WERI-Rb-1 (cell line): ENCODE measurements at regions not wholly inside any gene's neighbourhood (a gene's known extent, or its start where the extent isn't known, plus 50 kb on each side); places are given as distances from the start of the nearest gene placed in this dataset.

Source experiments
- DNase-seq: peaks from one replicate; pipeline ENCODE4 v3.0.0-alpha.2; 2020
- H3K27ac ChIP-seq: fragments of 250-450 bp; sonication (Bioruptor Pico); 2 replicates; pipeline ENCODE4 v1.5.1; 2020; ENCODE audit warnings: mild to moderate bottlenecking, moderate library complexity
- H3K27me3 ChIP-seq: fragments of 250-450 bp; sonication (Bioruptor Pico); 2 replicates; pipeline ENCODE4 v1.5.1; 2021; ENCODE audit warnings: mild to moderate bottlenecking, low read depth, moderate library complexity; ENCODE audit not compliant: insufficient read depth, severe bottlenecking
- H3K36me3 ChIP-seq: fragments of 250-450 bp; sonication (Bioruptor Pico); 2 replicates; pipeline ENCODE4 v1.5.1; 2020; ENCODE audit warnings: mild to moderate bottlenecking, moderate library complexity
- H3K4me3 ChIP-seq: 2 replicates; pipeline ENCODE4 v1.5.1; 2011; ENCODE audit warnings: low read depth, mild to moderate bottlenecking, control low read depth, low read length
- H3K9me3 ChIP-seq: fragments of 250-450 bp; sonication (Bioruptor Pico); 2 replicates; pipeline ENCODE4 v1.5.1; 2021; ENCODE audit warnings: mild to moderate bottlenecking, moderate library complexity; ENCODE audit not compliant: severe bottlenecking
- TF ChIP-seq, protein P1 (sequence below): IDR thresholded peaks from 2 replicates; pipeline ENCODE4 v1.5.1; 2011; ENCODE audit warnings: low read depth, mild to moderate bottlenecking, control low read depth, inconsistent platforms, low read length

DNA sequence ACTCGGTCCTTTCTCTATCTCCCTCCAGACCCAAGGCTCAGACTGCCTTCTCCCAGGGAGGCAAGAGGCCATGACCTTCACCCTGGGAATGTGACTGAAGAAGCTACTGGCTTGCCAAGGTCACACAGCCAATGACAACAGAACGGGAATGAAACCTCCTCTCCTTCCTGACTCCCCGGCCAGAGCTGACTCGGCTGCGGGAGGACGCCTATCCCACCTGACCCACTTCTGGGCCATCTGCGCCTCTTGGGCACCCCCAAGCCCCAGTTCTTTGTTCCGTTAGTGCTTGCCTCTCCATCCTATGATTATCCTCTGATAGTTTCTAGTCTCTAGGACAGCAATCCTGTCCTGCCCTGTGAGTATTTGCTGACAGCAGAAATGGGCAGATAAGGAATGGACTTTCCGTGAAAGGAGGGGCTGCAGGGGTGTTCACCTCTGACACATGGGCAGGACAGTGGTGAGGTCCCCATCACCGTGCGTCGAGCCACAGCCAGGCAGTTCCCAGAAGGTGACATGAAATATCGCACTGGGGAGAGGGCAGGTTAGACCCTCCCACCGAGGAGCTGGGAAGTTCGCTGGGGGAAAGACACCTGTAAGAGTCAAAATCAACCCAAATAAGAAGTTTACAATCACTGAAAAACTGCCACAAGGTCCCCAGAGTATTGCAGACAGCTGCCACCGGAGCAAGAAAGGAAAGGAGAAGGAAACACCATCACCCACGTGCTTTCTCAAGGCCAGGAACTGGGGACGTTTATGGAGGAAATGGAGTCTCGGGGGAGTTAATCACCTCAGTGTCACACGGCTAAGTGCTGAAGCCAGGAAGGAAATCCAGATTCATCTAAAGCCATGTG is 63.0 kb downstream of the INSIG1 start:
- Histone ChIP-seq H3K27me3 (no peaks in the 10 kb centered on the region), H3K9me3 (no peaks in the 10 kb centered on the region), H3K4me3 (no peak overlapping the region), H3K27ac (no peak overlapping the region), H3K36me3 (no peaks in the 10 kb centered on the region)
- DNase-seq: no peak
- TF ChIP-seq, protein P1, sequence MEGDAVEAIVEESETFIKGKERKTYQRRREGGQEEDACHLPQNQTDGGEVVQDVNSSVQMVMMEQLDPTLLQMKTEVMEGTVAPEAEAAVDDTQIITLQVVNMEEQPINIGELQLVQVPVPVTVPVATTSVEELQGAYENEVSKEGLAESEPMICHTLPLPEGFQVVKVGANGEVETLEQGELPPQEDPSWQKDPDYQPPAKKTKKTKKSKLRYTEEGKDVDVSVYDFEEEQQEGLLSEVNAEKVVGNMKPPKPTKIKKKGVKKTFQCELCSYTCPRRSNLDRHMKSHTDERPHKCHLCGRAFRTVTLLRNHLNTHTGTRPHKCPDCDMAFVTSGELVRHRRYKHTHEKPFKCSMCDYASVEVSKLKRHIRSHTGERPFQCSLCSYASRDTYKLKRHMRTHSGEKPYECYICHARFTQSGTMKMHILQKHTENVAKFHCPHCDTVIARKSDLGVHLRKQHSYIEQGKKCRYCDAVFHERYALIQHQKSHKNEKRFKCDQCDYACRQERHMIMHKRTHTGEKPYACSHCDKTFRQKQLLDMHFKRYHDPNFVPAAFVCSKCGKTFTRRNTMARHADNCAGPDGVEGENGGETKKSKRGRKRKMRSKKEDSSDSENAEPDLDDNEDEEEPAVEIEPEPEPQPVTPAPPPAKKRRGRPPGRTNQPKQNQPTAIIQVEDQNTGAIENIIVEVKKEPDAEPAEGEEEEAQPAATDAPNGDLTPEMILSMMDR: no peak

GRCh38 chr7:155361346-155361680 is 63.6 kb downstream of the INSIG1 start:
- Histone ChIP-seq H3K27ac (no peak overlapping the region), H3K36me3 (no peaks in the 10 kb centered on the region), H3K27me3 (no peaks in the 10 kb centered on the region), H3K9me3 (no peaks in the 10 kb centered on the region), H3K4me3 (no peak overlapping the region)
- TF ChIP-seq, protein P1: no peak
- no peak for DNase-seq

- DNase-seq: no peak
- H3K27ac ChIP-seq: no peak overlapping the region
- no peak overlapping the region for H3K4me3 ChIP-seq
- no peaks in the 10 kb centered on the region for H3K27me3 ChIP-seq
- TF ChIP-seq, protein P1: no peak
- no peaks in the 10 kb centered on the region for H3K9me3 ChIP-seq
- H3K36me3 ChIP-seq: no peaks in the 10 kb centered on the region
Measured at GRCh38 chr7:155361947-155362346, 64.3 kb downstream of the INSIG1 start.

GRCh38 chr7:155362380-155363145 is 64.9 kb downstream of the INSIG1 start:
- H3K9me3 ChIP-seq: no peaks in the 10 kb centered on the region
- DNase-seq: no peak
- TF ChIP-seq, protein P1: no peak
- H3K4me3 ChIP-seq: no peak overlapping the region
- H3K36me3 ChIP-seq: no peaks in the 10 kb centered on the region
- no peak overlapping the region for H3K27ac ChIP-seq
- no peaks in the 10 kb centered on the region for H3K27me3 ChIP-seq

GRCh38 chr7:155363146-155363539 is 65.5 kb downstream of the INSIG1 start:
- TF ChIP-seq, protein P1: no peak
- no peaks in the 10 kb centered on the region for H3K9me3 ChIP-seq
- H3K4me3 ChIP-seq: no peak overlapping the region
- no peak for DNase-seq
- no peak overlapping the region for H3K27ac ChIP-seq
- no peaks in the 10 kb centered on the region for H3K27me3 ChIP-seq
- no peaks in the 10 kb centered on the region for H3K36me3 ChIP-seq
